ENCODE measurements at regions not wholly inside any gene's neighbourhood (a gene's known extent, or its start where the extent isn't known, plus 50 kb on each side); places are given as distances from the start of the nearest gene placed in this dataset.
A peak's percentile ranks its signal among the peaks of the same experiment; 100 is the strongest.
"Not testable (repeated sequence)": the region's sequence is repeated elsewhere in the genome, so short reads cannot be mapped to it uniquely, and the experiment has no call there.

GRCh38 chr5:42949348-42950115 lies 90.6 kb downstream of the ANXA2R start:
- no peak for DNase-seq

- no peak for DNase-seq
Observed at GRCh38 chr5:42948961-42949347, 91.2 kb downstream of the ANXA2R start.

DNA sequence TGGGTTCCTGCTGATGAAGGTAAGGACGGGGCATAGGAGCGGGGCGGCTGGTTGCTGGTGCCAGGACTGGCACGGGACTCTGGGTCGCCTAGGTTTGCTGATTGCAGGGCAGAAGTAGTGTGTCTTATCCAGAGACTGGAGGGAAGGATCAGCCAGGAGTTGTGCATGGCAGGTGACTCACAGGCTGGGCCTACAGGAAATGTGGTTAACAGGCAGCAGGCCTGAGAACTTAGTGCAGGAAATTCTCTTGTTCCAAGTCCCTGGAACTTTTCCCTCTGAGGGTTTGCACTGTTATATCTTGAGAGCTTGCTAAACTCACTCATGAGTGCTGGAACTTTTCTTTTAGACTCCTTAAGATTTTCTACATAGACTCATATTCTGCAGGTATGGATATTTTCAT lies 95.1 kb downstream of the ANXA2R start:
- no peak for DNase-seq

DNA sequence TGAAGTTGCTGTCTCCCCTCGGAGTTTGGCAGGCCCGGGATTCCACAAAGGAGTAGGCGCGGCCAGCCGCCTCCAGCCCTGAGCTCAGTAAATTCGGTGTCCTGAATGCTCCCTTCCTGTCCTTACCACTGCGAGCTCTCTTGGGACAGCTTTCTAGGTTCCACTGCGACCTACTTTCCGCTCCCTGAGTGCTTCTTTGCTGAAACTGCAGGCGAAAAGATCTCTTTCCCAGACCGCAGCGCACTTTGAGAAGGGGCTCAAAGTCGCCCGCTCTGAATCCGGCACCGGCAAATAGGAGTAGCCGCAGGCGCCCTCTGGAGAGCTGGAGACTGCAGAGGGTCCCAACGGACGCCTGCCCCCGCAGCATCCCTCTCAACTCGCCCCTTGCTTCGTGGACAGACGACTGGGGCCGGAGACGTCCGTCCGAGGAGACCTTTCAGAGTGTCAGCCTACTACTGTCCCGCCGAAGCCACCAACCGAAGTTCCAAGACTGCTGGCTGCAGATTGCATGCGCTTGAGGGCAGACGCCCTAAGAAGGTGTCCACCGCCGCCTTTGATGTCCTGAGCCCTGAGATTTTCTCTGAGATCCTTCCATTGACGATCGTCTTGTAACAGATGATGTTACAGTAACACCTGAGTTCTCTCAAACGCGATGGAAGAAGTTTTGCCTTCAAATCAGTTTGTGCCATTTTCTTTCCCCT lies 96.0 kb downstream of the ANXA2R start:
- no peak for DNase-seq

- DNase-seq: no peak
Observed at GRCh38 chr5:42940853-42941252, 99.3 kb downstream of the ANXA2R start.

DNA sequence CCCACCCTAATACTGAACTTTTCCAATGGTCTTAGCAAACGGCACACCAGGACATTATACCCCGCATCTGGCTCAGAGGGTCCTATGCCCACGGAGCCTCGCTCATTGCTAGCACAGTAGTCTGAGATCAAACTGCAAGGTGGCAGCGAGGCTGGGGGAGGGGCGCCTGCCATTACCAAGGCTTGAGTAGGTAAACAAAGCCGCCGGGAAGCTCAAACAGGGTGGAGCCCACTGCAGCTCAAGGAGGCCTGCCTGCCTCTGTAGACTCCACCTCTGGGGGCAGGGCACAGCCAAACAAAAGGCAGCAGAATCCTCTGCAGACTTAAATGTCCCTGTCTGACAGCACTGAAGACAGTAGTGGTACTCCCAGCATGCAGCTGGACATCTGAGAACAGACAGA lies 108.1 kb downstream of the ANXA2R start:
- not testable (repeated sequence) for DNase-seq

GRCh38 chr5:42931451-42931850 lies 108.7 kb downstream of the ANXA2R start:
- not testable (repeated sequence) for DNase-seq

GRCh38 chr5:42930934-42931333 lies 109.2 kb downstream of the ANXA2R start:
- no peak for DNase-seq

- DNase-seq: no peak
Observed at GRCh38 chr5:42929871-42930270, 110.2 kb downstream of the ANXA2R start.

GRCh38 chr5:42927730-42928129 lies 112.4 kb downstream of the ANXA2R start:
- no peak for DNase-seq

- DNase-seq: no peak
Observed at GRCh38 chr5:42924686-42925085, 113.0 kb upstream of the SELENOP start.

DNA sequence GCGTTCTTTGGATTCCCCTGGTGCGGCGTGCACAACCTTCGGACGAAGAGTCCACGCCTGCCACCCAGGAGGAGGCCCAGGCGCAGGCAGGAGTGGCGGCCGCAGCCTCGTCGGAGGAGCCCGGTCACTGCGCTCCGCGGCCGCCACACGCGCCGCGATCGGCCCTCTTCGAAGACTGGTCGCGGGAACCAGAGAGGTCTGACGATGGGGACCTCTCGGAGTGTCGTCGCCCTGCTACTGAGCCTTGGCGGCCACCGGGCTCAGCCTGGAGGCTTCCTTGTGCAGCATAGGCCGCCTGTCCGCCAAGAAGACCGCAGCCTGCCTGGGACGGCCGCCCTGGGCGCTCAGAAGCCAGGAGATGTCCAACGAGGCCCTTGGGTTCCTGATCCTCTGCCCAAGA lies 112.5 kb upstream of the SELENOP start:
- no peak for DNase-seq

- no peak for DNase-seq
Observed at GRCh38 chr5:42923710-42924109, 112.0 kb upstream of the SELENOP start.

DNA sequence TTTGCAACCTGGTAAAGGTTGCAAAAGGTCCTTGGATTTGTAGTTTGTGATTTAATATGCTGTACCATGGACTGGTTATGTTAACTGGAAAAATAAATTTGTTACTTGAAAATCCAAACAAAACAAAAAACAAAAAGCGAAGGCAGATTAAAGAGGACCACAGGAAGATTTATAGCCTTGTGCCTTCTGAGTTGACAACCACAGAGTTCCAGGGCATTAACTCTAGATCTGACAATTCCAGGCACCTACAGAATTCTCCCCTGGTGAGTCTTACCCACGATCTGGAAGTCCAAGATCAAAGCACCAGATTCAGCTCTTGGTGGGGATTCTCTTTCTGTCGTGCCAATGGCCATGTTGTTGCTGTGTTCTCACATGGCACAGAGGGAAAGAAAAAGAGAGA lies 107.9 kb upstream of the SELENOP start:
- no peak for DNase-seq

DNA sequence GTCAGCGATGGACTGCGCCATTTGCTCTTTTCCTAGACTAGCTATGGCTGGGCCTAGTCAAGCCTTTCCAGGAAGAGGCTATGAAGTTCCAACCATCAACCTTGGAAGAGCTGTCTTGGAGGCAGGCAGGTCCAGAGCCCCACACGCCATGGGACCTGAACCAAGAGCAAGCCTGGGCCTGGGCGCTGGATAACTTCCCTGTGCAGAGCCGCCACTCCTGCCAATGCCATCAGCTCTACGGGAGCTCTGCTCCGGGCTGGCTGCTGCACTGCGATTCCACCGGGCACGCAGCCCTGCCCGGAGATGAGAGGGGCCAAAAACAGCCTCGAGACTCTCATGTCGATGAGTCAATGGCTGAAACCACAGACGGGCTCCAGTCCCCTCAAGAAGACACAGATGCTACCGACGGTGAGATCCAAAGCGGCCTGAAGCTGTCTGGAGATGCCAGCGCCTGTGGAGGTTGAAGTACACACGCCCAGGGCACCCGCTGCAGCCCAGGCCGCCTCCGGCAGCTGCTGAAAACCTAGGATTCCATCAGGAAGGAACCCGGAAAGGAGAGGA lies 103.7 kb upstream of the SELENOP start:
- no peak for DNase-seq

DNA sequence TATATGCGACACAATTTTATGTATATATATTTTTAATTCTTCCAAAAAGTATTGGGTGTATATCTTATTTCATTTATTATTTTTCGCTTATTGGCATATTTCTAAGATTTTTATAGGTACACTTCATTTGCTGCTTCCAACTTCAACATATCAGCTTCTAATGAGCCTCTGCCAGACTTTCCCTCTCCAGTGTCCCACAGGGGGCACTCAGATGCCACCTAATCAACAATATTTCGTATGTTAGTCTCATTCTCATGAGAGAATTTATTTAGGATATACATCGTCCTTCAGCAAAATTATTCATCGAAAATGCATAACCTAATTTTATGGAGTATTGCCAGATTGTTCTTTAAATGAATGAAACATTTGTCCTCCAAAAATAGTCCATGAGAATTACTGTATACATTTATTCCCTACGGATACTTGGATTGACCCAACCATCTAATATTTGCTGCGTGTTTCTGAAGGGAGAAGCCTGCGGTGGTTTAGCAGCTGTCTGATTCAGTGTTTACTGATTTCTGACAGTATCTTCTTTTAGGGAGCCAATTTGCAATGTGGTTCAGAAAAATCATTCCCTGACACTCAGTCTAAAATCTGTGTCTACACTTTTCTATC lies 100.6 kb upstream of the SELENOP start:
- DNase-seq: peak; percentile 25

- peak; percentile 79 for DNase-seq
Observed at GRCh38 chr5:42908509-42909488, 97.1 kb upstream of the SELENOP start.

GRCh38 chr5:42908086-42908485 lies 96.4 kb upstream of the SELENOP start:
- no peak for DNase-seq

GRCh38 chr5:42905827-42906226 lies 94.1 kb upstream of the SELENOP start:
- no peak for DNase-seq

- no peak for DNase-seq
Observed at GRCh38 chr5:42900734-42901133, 89.0 kb upstream of the SELENOP start.

- DNase-seq: no peak
Observed at GRCh38 chr5:42898760-42899159, 87.1 kb upstream of the SELENOP start.

DNA sequence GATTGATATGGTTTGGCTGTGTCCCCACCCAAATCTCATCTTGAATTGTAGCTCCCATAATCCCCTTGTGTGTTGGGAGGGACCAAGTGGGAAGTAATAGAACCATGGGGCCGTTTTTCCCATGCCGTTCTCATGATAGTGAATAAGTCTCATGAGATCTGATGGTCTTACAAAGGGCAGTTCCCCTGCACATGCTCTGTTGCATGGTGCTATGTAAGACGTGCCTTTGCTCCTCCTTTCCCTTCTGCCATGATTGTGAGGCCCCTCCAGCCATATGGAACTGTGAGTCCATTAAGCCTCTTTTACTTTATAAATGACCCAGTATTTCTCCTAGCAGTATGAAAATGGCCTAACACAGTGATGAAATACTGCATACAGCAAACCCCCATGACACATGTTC lies 84.8 kb upstream of the SELENOP start:
- DNase-seq: no peak

GRCh38 chr5:42894057-42894456 lies 82.4 kb upstream of the SELENOP start:
- no peak for DNase-seq
